ENCODE measurements at regions not wholly inside any gene's neighbourhood (a gene's known extent, or its start where the extent isn't known, plus 50 kb on each side); places are given as distances from the start of the nearest gene placed in this dataset.

DNA sequence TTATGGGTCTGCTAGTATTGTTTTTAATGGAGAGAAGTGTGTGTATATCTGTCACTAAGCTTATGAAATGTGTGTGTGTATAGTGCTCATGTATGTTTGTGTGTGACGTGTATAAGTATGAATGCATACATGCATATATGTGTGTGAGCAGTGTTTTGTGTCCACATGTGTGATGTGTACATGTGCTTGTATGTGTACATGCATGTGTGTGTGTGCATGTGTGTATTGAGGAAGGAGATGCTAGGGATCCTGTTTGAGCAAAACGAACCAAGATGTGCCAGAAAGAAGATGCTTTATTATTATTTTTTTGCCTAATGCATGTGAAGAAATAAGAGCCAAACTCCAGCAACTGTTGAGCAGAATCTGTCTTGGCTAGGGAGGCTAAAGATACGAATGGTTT is 301.3 kb upstream of the SKOR2 start:
- TF ChIP-seq, protein P1, sequence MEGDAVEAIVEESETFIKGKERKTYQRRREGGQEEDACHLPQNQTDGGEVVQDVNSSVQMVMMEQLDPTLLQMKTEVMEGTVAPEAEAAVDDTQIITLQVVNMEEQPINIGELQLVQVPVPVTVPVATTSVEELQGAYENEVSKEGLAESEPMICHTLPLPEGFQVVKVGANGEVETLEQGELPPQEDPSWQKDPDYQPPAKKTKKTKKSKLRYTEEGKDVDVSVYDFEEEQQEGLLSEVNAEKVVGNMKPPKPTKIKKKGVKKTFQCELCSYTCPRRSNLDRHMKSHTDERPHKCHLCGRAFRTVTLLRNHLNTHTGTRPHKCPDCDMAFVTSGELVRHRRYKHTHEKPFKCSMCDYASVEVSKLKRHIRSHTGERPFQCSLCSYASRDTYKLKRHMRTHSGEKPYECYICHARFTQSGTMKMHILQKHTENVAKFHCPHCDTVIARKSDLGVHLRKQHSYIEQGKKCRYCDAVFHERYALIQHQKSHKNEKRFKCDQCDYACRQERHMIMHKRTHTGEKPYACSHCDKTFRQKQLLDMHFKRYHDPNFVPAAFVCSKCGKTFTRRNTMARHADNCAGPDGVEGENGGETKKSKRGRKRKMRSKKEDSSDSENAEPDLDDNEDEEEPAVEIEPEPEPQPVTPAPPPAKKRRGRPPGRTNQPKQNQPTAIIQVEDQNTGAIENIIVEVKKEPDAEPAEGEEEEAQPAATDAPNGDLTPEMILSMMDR (IDR thresholded peaks at IDR 0.05): no peak

DNA sequence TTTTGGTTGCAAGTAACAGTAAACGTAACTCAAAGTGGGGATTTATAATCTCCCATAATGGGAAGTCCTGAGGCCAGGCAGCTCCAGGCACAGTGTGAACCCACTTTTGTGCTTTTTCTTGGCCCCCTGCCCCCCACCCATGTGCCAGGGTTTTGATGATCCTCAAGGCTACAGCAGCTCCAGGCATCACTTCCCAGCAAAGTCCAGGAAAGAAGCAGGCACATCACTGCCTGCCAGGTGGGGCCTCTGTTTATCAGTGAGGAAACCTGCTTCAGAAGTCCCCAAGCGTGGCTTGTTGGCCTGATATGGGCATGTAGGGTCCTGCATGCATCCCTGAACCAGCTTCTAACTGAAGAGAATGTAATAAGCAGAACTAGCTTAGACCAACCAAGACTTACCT is 299.2 kb upstream of the SKOR2 start:
- intact Hi-C loops (cut with DNase I): no loop called here
- H3K27me3 ChIP-seq: no peaks in the 10 kb centered on the region
- H3K9me3 ChIP-seq: no peaks in the 10 kb centered on the region
- H3K4me1 ChIP-seq: no peaks in the 10 kb centered on the region
- H3K36me3 ChIP-seq: no peaks in the 10 kb centered on the region
- TF ChIP-seq, protein P1 (IDR thresholded peaks at IDR 0.05): no peak
- DNase-seq (ENCODE audit: low spot score in 2 of 2): no peak
- no peak overlapping the region for H3K27ac ChIP-seq
- H3K4me3 ChIP-seq: no peak overlapping the region

More for the DNA sequence above, 301.3 kb upstream of the SKOR2 start:
- no peaks in the 10 kb centered on the region for H3K36me3 ChIP-seq
- no peak overlapping the region for H3K4me3 ChIP-seq
- intact Hi-C loops (cut with DNase I): no loop called here
- H3K4me1 ChIP-seq: no peaks in the 10 kb centered on the region
- no peaks in the 10 kb centered on the region for H3K9me3 ChIP-seq
- no peak overlapping the region for H3K27ac ChIP-seq
- no peak for DNase-seq (ENCODE audit: low spot score in 2 of 2)
- no peaks in the 10 kb centered on the region for H3K27me3 ChIP-seq

DNA sequence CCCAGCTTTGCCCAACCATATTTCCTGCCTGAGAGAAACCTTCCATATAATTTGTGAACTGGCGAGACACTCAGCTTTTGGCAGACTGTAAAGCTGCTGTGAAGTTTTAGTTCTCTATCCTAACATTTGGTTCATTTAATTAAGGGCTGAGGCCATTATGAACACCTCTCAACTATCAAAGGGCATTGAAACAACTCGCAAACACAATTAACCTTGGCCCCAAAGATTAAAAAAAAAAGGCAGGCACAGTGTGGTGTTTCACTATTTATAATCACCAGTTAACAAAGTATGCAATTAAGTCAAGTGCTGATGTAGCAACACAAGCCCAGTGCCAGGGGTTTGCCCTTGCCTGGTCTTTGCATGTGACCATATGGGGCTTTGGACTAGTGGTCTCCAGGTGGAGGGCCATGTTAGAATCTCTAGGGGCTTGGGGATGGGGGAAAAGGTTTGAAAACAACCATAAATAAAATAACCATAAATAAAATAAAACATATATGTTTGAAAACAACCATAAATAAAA is 297.6 kb upstream of the SKOR2 start:
- Histone ChIP-seq H3K4me3 (no peak overlapping the region), H3K36me3 (no peaks in the 10 kb centered on the region), H3K27me3 (no peaks in the 10 kb centered on the region), H3K9me3 (no peaks in the 10 kb centered on the region), H3K4me1 (no peaks in the 10 kb centered on the region), H3K27ac (no peak overlapping the region)
- TF ChIP-seq, protein P1 (IDR thresholded peaks at IDR 0.05): no peak
- DNase-seq (ENCODE audit: low spot score in 2 of 2): no peak
- intact Hi-C loops (cut with DNase I): no loop called here

DNA sequence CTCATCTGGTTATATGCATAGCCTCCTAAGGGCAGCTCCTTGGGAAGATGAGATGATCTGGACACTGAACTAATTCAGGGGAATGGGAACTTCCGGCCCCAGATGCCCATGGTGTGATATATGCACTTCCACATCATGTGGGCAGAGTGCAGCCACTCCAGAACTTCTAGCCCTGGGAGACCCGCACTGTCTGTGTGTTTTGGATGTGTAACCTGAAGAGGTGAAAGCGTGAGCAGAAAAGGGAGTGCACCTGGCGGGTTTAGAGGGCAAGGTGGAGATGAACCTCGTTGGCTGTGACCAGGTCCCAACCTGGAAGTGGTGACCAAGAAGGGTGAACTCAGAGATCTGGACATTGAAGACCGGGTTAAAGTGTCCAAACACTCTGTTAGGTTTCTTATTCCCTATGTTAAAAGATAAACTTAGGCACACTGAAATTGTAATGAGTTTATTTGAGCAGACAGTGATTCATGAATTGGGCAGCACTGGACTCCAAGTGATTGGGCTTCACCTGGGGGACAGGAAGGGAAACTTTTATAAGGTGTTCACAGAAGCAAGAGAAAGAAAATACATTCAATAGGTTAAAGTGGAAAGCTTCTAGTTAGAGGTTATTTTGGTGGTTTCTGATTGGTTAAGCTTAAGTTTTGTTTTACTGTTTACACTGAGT is 296.2 kb upstream of the SKOR2 start:
- Histone ChIP-seq H3K9me3 (no peaks in the 10 kb centered on the region), H3K27ac (no peak overlapping the region), H3K4me1 (no peaks in the 10 kb centered on the region), H3K4me3 (no peak overlapping the region), H3K27me3 (no peaks in the 10 kb centered on the region), H3K36me3 (no peaks in the 10 kb centered on the region)
- TF ChIP-seq, protein P1 (IDR thresholded peaks at IDR 0.05): no peak
- intact Hi-C loops (cut with DNase I): no loop called here
- no peak for DNase-seq (ENCODE audit: low spot score in 2 of 2)

DNA sequence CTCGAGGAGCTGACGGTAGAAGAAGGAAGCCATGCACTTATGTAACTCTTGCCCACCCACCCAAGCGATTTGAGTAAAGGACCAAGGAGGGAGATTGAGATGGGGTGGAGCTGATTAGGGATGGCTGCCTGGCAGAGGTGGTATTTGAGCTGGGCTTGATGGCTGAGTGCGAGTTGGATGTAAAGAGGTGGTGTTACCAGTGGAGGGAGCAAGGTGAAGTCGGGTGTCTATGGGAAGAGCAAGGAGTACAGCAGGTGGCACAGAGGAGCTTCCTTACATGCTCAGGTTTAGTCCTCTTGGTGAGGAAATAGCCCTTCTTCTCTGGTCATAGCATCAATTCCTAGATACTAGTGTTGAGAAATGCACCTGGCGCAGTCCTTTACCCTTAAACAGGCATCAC is 294.2 kb upstream of the SKOR2 start:
- H3K27me3 ChIP-seq: no peaks in the 10 kb centered on the region
- TF ChIP-seq, protein P1 (IDR thresholded peaks at IDR 0.05): no peak
- H3K4me1 ChIP-seq: no peaks in the 10 kb centered on the region
- H3K36me3 ChIP-seq: no peaks in the 10 kb centered on the region
- DNase-seq (ENCODE audit: low spot score in 2 of 2): no peak
- H3K9me3 ChIP-seq: no peaks in the 10 kb centered on the region
- intact Hi-C loops (cut with DNase I): no loop called here
- no peak overlapping the region for H3K27ac ChIP-seq
- no peak overlapping the region for H3K4me3 ChIP-seq

Measured in ascending aorta (tissue), 2 donors.